HAP-1 (cell line): ENCODE measurements at regions not wholly inside any gene's neighbourhood (a gene's known extent, or its start where the extent isn't known, plus 50 kb on each side); places are given as distances from the start of the nearest gene placed in this dataset.

ENCODE experiments used
- DNase-seq, 2 experiments: peaks; one replicate each; pipeline ENCODE4 v3.0.0-alpha.2; 2016 to 2020; ENCODE audit warnings: low spot score in 2 of 2
- H3K27me3 ChIP-seq: fragments of 250-450 bp; sonication (Bioruptor Pico); 2 replicates; pipeline ENCODE4 v1.5.1; 2020; ENCODE audit warnings: low read depth, mild to moderate bottlenecking, moderate library complexity
- H3K36me3 ChIP-seq: fragments of 250-450 bp; sonication (Bioruptor Pico); replicated peaks from 2 replicates; pipeline ENCODE4 v1.5.1; 2020; ENCODE audit warnings: mild to moderate bottlenecking
- H3K4me1 ChIP-seq: fragments of 250-450 bp; sonication (Bioruptor Pico); 2 replicates; pipeline ENCODE4 v1.5.1; 2020; ENCODE audit warnings: mild to moderate bottlenecking
- H3K4me3 ChIP-seq: fragments of 250-450 bp; sonication (Bioruptor Pico); 2 replicates; pipeline ENCODE4 v1.5.1; 2020; ENCODE audit warnings: mild to moderate bottlenecking, moderate library complexity
- H3K9me3 ChIP-seq: fragments of 250-450 bp; sonication (Bioruptor Pico); 2 replicates; pipeline ENCODE4 v1.5.1; 2020; ENCODE audit warnings: mild to moderate bottlenecking, moderate library complexity
- in situ Hi-C: fragments of 300-500 bp; cut with MboI; formaldehyde crosslinking; loops from 3 replicates; pipeline ENCODE4 v1.14.3; 2020; ENCODE audit warnings: low sequenced_read_pairs, inconsistent platforms, mixed read lengths

- Histone ChIP-seq H3K9me3 (no peaks in the 10 kb centered on the region), H3K36me3 (no peaks in the 10 kb centered on the region), H3K4me1 (0 out of 2 replicates have a peak, but pooled peaks cover 4% of the 10 kb centered on the region), H3K27me3 (no peaks in the 10 kb centered on the region), H3K4me3 (no peak overlapping the region)
- in situ Hi-C loops, result no loop called here
- DNase-seq, result no peak
Observed at GRCh38 chr6:95521181-95521580, 56.2 kb upstream of the MANEA start.
